ENCODE measurements at regions not wholly inside any gene's neighbourhood (a gene's known extent, or its start where the extent isn't known, plus 50 kb on each side); places are given as distances from the start of the nearest gene placed in this dataset.

DNA sequence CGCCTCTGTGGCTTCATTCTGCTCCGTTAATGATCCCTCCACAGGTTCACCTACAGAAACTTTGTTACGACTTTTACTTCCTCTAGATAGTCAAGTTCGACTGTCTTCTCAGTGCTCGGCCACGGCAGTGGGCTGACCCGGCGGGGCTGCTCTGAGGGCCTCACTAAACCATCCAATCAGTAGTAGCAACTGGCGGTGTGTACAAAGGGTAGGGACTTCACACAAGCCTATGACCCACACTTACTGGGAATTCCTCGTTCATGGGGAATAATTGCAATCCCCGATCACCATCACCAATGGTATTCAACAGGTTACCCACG, 1959.2 kb upstream of the DEFB115 start:
- TF ChIP-seq CTCF (IDR thresholded peaks at IDR 0.05), result no peak
- no peak for TF ChIP-seq POLR2A (IDR thresholded peaks at IDR 0.05)
